ENCODE measurements at regions not wholly inside any gene's neighbourhood (a gene's known extent, or its start where the extent isn't known, plus 50 kb on each side); places are given as distances from the start of the nearest gene placed in this dataset.

- TF ChIP-seq, protein P1, sequence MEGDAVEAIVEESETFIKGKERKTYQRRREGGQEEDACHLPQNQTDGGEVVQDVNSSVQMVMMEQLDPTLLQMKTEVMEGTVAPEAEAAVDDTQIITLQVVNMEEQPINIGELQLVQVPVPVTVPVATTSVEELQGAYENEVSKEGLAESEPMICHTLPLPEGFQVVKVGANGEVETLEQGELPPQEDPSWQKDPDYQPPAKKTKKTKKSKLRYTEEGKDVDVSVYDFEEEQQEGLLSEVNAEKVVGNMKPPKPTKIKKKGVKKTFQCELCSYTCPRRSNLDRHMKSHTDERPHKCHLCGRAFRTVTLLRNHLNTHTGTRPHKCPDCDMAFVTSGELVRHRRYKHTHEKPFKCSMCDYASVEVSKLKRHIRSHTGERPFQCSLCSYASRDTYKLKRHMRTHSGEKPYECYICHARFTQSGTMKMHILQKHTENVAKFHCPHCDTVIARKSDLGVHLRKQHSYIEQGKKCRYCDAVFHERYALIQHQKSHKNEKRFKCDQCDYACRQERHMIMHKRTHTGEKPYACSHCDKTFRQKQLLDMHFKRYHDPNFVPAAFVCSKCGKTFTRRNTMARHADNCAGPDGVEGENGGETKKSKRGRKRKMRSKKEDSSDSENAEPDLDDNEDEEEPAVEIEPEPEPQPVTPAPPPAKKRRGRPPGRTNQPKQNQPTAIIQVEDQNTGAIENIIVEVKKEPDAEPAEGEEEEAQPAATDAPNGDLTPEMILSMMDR (IDR thresholded peaks at IDR 0.05) = no peak
- intact Hi-C loops (cut with DNase I) = no loop called here
- no peak overlapping the region for H3K27ac ChIP-seq
- H3K9me3 ChIP-seq = peaks cover 0 to 11% (median 0%) of the 10 kb centered on the region in 11 donors
- H3K36me3 ChIP-seq = no peaks in the 10 kb centered on the region
- ATAC-seq = no peak
- H3K4me3 ChIP-seq = no peak overlapping the region
- WGBS, 2 donors = 61 to 63% methylated on average over 5 of the region's 5 CpGs
- no peak for DNase-seq
- no peaks in the 10 kb centered on the region for H3K27me3 ChIP-seq
- no peaks in the 10 kb centered on the region for H3K4me1 ChIP-seq
These were observed 671.0 kb upstream of the SLITRK1 start for GRCh38 chr13:84553227-84553626.

GRCh38 chr13:84543962-84544361, 661.7 kb upstream of the SLITRK1 start:
- no peaks in the 10 kb centered on the region for H3K9me3 ChIP-seq
- no peak for DNase-seq
- WGBS, 2 donors = 86 to 93% methylated on average over 3 of the region's 3 CpGs
- no peak overlapping the region for H3K4me3 ChIP-seq
- no peak overlapping the region for H3K27ac ChIP-seq
- ATAC-seq = no peak
- no peaks in the 10 kb centered on the region for H3K36me3 ChIP-seq
- H3K27me3 ChIP-seq = no peaks in the 10 kb centered on the region
- H3K4me1 ChIP-seq = no peaks in the 10 kb centered on the region
- intact Hi-C loops (cut with DNase I) = no loop called here
- TF ChIP-seq, protein P1 (IDR thresholded peaks at IDR 0.05) = no peak

- intact Hi-C loops (cut with DNase I) = no loop called here
- H3K9me3 ChIP-seq = no peaks in the 10 kb centered on the region
- no peaks in the 10 kb centered on the region for H3K27me3 ChIP-seq
- H3K4me3 ChIP-seq = no peak overlapping the region
- no peaks in the 10 kb centered on the region for H3K36me3 ChIP-seq
- TF ChIP-seq, protein P1 (IDR thresholded peaks at IDR 0.05) = no peak
- no peak overlapping the region for H3K27ac ChIP-seq
- no peaks in the 10 kb centered on the region for H3K4me1 ChIP-seq
- no peak for ATAC-seq
- DNase-seq = no peak
- 36 to 38% methylated on average over 1 of the region's 1 CpG for WGBS, 2 donors
These were observed 660.1 kb upstream of the SLITRK1 start for GRCh38 chr13:84542348-84542747.

DNA sequence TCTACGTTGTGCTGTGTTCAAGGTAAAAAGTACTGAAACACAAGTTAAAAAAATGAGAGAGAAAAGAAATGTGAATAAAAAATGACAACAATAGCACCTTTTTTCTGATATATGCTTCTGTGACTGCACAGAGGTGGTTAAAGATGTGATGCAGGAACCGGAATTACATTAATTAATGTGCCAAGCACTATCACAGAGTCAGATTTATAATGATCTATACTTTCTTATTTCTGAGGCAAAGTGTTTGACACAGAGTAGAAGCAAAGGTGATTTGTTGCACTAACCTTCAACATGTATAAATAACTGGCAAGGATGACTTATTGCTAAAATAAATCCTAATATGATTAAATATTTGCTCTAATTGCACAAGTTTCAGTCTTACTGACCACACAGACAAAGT, 654.6 kb upstream of the SLITRK1 start:
- no peaks in the 10 kb centered on the region for H3K36me3 ChIP-seq
- WGBS, 2 donors = 73 to 82% methylated on average over 2 of the region's 2 CpGs
- H3K4me3 ChIP-seq = no peak overlapping the region
- H3K27me3 ChIP-seq = no peaks in the 10 kb centered on the region
- H3K27ac ChIP-seq = no peak overlapping the region
- DNase-seq = no peak
- intact Hi-C loops (cut with DNase I) = no loop called here
- ATAC-seq = no peak
- no peaks in the 10 kb centered on the region for H3K4me1 ChIP-seq
- TF ChIP-seq, protein P1 (IDR thresholded peaks at IDR 0.05) = no peak
- no peaks in the 10 kb centered on the region for H3K9me3 ChIP-seq
